ENCODE measurements at regions not wholly inside any gene's neighbourhood (a gene's known extent, or its start where the extent isn't known, plus 50 kb on each side); places are given as distances from the start of the nearest gene placed in this dataset.

- in situ Hi-C loops (cut with MboI; ENCODE audit: low pct_ligation_motif_present in 1 of 4, low pct_unique_long_range_greater_than_20kb in 1 of 4, low sequenced_read_pairs in 3 of 4) (no loop called here), intact Hi-C loops (cut with DNase I; ENCODE audit: low total_unique reads) (no loop called here)
- 80 to 95% methylated on average over 1 of the region's 1 CpG for WGBS, 2 donors (ENCODE audit: low coverage in 1 of 2)
- H3K27me3 ChIP-seq = no peaks in the 10 kb centered on the region
- H3K4me1 ChIP-seq = no peaks in the 10 kb centered on the region
- H3K4me3 ChIP-seq = no peak overlapping the region
- TF ChIP-seq, protein P1, sequence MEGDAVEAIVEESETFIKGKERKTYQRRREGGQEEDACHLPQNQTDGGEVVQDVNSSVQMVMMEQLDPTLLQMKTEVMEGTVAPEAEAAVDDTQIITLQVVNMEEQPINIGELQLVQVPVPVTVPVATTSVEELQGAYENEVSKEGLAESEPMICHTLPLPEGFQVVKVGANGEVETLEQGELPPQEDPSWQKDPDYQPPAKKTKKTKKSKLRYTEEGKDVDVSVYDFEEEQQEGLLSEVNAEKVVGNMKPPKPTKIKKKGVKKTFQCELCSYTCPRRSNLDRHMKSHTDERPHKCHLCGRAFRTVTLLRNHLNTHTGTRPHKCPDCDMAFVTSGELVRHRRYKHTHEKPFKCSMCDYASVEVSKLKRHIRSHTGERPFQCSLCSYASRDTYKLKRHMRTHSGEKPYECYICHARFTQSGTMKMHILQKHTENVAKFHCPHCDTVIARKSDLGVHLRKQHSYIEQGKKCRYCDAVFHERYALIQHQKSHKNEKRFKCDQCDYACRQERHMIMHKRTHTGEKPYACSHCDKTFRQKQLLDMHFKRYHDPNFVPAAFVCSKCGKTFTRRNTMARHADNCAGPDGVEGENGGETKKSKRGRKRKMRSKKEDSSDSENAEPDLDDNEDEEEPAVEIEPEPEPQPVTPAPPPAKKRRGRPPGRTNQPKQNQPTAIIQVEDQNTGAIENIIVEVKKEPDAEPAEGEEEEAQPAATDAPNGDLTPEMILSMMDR (IDR thresholded peaks at IDR 0.05) = no peak
- TF ChIP-seq EP300 (IDR thresholded peaks at IDR 0.05; ENCODE audit: low read depth) (no peak), POLR2AphosphoS5 (IDR thresholded peaks at IDR 0.05) (no peak), POLR2A (IDR thresholded peaks at IDR 0.05) (no peak)
- no peak overlapping the region for H3K27ac ChIP-seq
- H3K36me3 ChIP-seq = no peaks in the 10 kb centered on the region
- no peak for DNase-seq
- peaks cover 4 to 8% of the 10 kb centered on the region in 2 donors for H3K9me3 ChIP-seq
Measured at GRCh38 chr13:74273581-74273980, 139.4 kb upstream of the KLF12 start.

DNA sequence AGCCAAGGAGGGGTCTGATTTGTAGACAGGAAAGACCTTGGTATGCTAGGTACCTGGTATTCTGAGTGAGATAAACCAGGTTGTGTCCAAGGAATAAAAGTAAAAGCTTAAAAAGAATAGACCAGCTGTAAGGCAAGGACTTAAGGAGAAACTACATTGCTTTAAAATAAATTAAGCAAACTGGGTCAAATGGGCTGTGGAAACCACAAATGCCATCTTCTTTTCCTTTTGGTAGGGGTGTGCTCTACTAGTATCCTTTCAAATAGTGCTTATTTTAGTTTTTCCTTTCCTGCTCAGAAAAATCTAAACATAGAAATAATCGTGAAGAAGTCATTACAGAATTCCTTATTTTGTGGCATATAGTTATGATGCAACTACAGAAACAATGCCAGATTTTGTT lies 138.6 kb upstream of the KLF12 start:
- no peaks in the 10 kb centered on the region for H3K4me1 ChIP-seq
- peaks cover 4 to 8% of the 10 kb centered on the region in 2 donors for H3K9me3 ChIP-seq
- WGBS, 2 donors (ENCODE audit: low coverage in 1 of 2) = 54 to 57% methylated on average over 1 of the region's 1 CpG
- H3K27ac ChIP-seq = no peak overlapping the region
- no peak overlapping the region for H3K4me3 ChIP-seq
- no peaks in the 10 kb centered on the region for H3K36me3 ChIP-seq
- TF ChIP-seq, protein P1 (IDR thresholded peaks at IDR 0.05) = no peak
- TF ChIP-seq POLR2A (IDR thresholded peaks at IDR 0.05) (no peak), POLR2AphosphoS5 (IDR thresholded peaks at IDR 0.05) (no peak), EP300 (IDR thresholded peaks at IDR 0.05; ENCODE audit: low read depth) (no peak)
- DNase-seq = no peak
- intact Hi-C loops (cut with DNase I; ENCODE audit: low total_unique reads) = no loop called here
- H3K27me3 ChIP-seq = no peaks in the 10 kb centered on the region
- in situ Hi-C loops (cut with MboI; ENCODE audit: low pct_ligation_motif_present in 1 of 4, low pct_unique_long_range_greater_than_20kb in 1 of 4, low sequenced_read_pairs in 3 of 4) = no loop called here

DNA sequence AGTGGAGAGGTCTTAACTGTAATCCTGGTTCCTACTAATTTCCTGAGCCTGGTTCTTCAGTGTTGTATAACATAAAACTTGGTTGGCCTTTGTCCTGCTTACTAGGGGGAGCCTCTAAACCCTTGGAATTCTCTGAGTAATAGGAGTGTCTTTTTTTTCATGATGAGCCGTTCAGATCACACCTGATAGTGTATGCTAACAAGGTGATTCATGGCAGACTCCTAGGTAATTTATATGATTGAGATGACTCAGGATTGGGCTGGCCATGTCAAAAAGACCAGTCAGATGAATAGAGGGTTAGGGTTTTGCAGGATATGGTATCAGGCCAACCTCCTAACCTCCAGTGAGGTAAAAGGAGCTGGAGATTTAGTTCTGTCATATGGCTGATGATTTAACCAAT lies 135.8 kb upstream of the KLF12 start:
- no peak for TF ChIP-seq EP300 (IDR thresholded peaks at IDR 0.05; ENCODE audit: low read depth)
- no peak for TF ChIP-seq POLR2A (IDR thresholded peaks at IDR 0.05)
- TF ChIP-seq, protein P1 (IDR thresholded peaks at IDR 0.05) = no peak
- TF ChIP-seq POLR2AphosphoS5 (IDR thresholded peaks at IDR 0.05) = no peak
- peaks cover 4 to 8% of the 10 kb centered on the region in 2 donors for H3K9me3 ChIP-seq
- H3K27ac ChIP-seq = no peak overlapping the region
- 32 to 50% methylated on average over 1 of the region's 1 CpG for WGBS, 2 donors (ENCODE audit: low coverage in 1 of 2)
- no peak overlapping the region for H3K4me3 ChIP-seq
- DNase-seq = no peak
- H3K36me3 ChIP-seq = no peaks in the 10 kb centered on the region
- H3K27me3 ChIP-seq = no peaks in the 10 kb centered on the region
- intact Hi-C loops (cut with DNase I; ENCODE audit: low total_unique reads) (no loop called here), in situ Hi-C loops (cut with MboI; ENCODE audit: low pct_ligation_motif_present in 1 of 4, low pct_unique_long_range_greater_than_20kb in 1 of 4, low sequenced_read_pairs in 3 of 4) (no loop called here)
- no peaks in the 10 kb centered on the region for H3K4me1 ChIP-seq

DNA sequence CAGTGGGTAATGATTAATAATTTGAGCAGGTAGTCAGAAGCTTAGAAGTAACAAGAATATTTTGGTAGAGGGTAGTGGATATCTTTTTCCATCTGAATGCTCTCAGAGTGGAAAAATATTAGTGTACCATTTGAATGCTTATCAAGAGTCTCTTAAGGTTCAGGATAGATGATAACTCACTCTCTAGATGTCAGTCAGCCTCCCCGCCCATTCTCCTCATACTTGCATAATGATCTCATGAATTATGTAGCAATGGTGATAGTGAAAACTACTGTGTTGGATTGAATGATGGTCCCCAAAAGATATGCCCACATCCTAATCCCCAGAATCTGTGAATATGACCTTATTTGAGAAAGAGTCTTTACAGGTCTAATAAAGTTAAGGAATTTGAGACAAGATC lies 132.7 kb upstream of the KLF12 start:
- Histone ChIP-seq H3K36me3 (no peaks in the 10 kb centered on the region), H3K4me3 (no peak overlapping the region), H3K4me1 (no peaks in the 10 kb centered on the region), H3K9me3 (peaks cover 3 to 15% of the 10 kb centered on the region in 2 donors), H3K27me3 (no peaks in the 10 kb centered on the region), H3K27ac (no peak overlapping the region)
- WGBS, 2 donors (ENCODE audit: low coverage in 1 of 2) = 94% methylated on average over 1 of the region's 1 CpG; no CpG with 5 or more reads in 1 of the 2 donors
- no peak for DNase-seq
- in situ Hi-C loops (cut with MboI; ENCODE audit: low pct_ligation_motif_present in 1 of 4, low pct_unique_long_range_greater_than_20kb in 1 of 4, low sequenced_read_pairs in 3 of 4) (no loop called here), intact Hi-C loops (cut with DNase I; ENCODE audit: low total_unique reads) (no loop called here)
- TF ChIP-seq POLR2A (IDR thresholded peaks at IDR 0.05) (no peak), POLR2AphosphoS5 (IDR thresholded peaks at IDR 0.05) (no peak), EP300 (IDR thresholded peaks at IDR 0.05; ENCODE audit: low read depth) (no peak)
- TF ChIP-seq, protein P1 (IDR thresholded peaks at IDR 0.05) = no peak
